ENCODE measurements at regions not wholly inside any gene's neighbourhood (a gene's known extent, or its start where the extent isn't known, plus 50 kb on each side); places are given as distances from the start of the nearest gene placed in this dataset.
"Not testable (repeated sequence)": the region's sequence is repeated elsewhere in the genome, so short reads cannot be mapped to it uniquely, and the experiment has no call there.

- no peaks in the 10 kb centered on the region for H3K36me3 Mint-ChIP-seq (ENCODE audit: low read depth)
- no peak overlapping the region for H3K27ac Mint-ChIP-seq
- H3K4me3 Mint-ChIP-seq = no peak overlapping the region
- H3K27me3 Mint-ChIP-seq = peaks cover 16% of the 10 kb centered on the region
- no peaks in the 10 kb centered on the region for H3K9me3 Mint-ChIP-seq
- no peaks in the 10 kb centered on the region for H3K4me1 Mint-ChIP-seq (ENCODE audit: low read depth)
These were observed 343.3 kb downstream of the SETD4 start for GRCh38 chr21:35716876-35717565.

- H3K27ac Mint-ChIP-seq = no peak overlapping the region
- H3K36me3 Mint-ChIP-seq (ENCODE audit: low read depth) = no peaks in the 10 kb centered on the region
- no peaks in the 10 kb centered on the region for H3K9me3 Mint-ChIP-seq
- H3K4me1 Mint-ChIP-seq (ENCODE audit: low read depth) = no peaks in the 10 kb centered on the region
- H3K4me3 Mint-ChIP-seq = no peak overlapping the region
- peaks cover 16% of the 10 kb centered on the region for H3K27me3 Mint-ChIP-seq
These were observed 346.4 kb downstream of the SETD4 start for GRCh38 chr21:35713914-35714313.

- Mint-ChIP-seq H3K4me1 (ENCODE audit: low read depth) (no peaks in the 10 kb centered on the region), H3K9me3 (no peaks in the 10 kb centered on the region), H3K4me3 (no peak overlapping the region), H3K27me3 (peaks cover 8% of the 10 kb centered on the region), H3K27ac (no peak overlapping the region), H3K36me3 (ENCODE audit: low read depth) (no peaks in the 10 kb centered on the region)
These were observed 348.7 kb downstream of the SETD4 start for GRCh38 chr21:35711661-35712060.

GRCh38 chr21:35711213-35711612 is 349.1 kb downstream of the SETD4 start:
- Mint-ChIP-seq H3K27ac (no peak overlapping the region), H3K9me3 (no peaks in the 10 kb centered on the region), H3K4me1 (ENCODE audit: low read depth) (no peaks in the 10 kb centered on the region), H3K4me3 (no peak overlapping the region), H3K27me3 (peaks cover 10% of the 10 kb centered on the region), H3K36me3 (ENCODE audit: low read depth) (no peaks in the 10 kb centered on the region)

- not testable (repeated sequence) for H3K4me1 Mint-ChIP-seq (ENCODE audit: low read depth); H3K27ac Mint-ChIP-seq; H3K36me3 Mint-ChIP-seq (ENCODE audit: low read depth); H3K4me3 Mint-ChIP-seq; H3K9me3 Mint-ChIP-seq
- peaks cover 13% of the 10 kb centered on the region for H3K27me3 Mint-ChIP-seq
These were observed 350.3 kb downstream of the SETD4 start for GRCh38 chr21:35709990-35710389.

- Mint-ChIP-seq H3K27me3 (peaks cover 22% of the 10 kb centered on the region), H3K4me3 (no peak overlapping the region), H3K27ac (no peak overlapping the region), H3K4me1 (ENCODE audit: low read depth) (no peaks in the 10 kb centered on the region), H3K9me3 (no peaks in the 10 kb centered on the region), H3K36me3 (ENCODE audit: low read depth) (no peaks in the 10 kb centered on the region)
These were observed 354.4 kb downstream of the SETD4 start for GRCh38 chr21:35705888-35706287.

- Mint-ChIP-seq H3K27me3 (peaks cover 25% of the 10 kb centered on the region), H3K9me3 (no peaks in the 10 kb centered on the region), H3K4me1 (ENCODE audit: low read depth) (no peaks in the 10 kb centered on the region), H3K4me3 (no peak overlapping the region), H3K36me3 (ENCODE audit: low read depth) (no peaks in the 10 kb centered on the region), H3K27ac (no peak overlapping the region)
These were observed 355.0 kb downstream of the SETD4 start for GRCh38 chr21:35705237-35705887.

GRCh38 chr21:35703704-35704103 is 356.6 kb downstream of the SETD4 start:
- H3K9me3 Mint-ChIP-seq = no peaks in the 10 kb centered on the region
- H3K4me1 Mint-ChIP-seq (ENCODE audit: low read depth) = no peaks in the 10 kb centered on the region
- no peak overlapping the region for H3K27ac Mint-ChIP-seq
- H3K36me3 Mint-ChIP-seq (ENCODE audit: low read depth) = no peaks in the 10 kb centered on the region
- peaks cover 25% of the 10 kb centered on the region for H3K27me3 Mint-ChIP-seq
- H3K4me3 Mint-ChIP-seq = no peak overlapping the region

GRCh38 chr21:35699361-35699760 is 361.0 kb downstream of the SETD4 start:
- Mint-ChIP-seq H3K4me1 (ENCODE audit: low read depth) (peaks cover 6% of the 10 kb centered on the region), H3K4me3 (no peak overlapping the region), H3K27ac (no peak overlapping the region), H3K9me3 (no peaks in the 10 kb centered on the region), H3K36me3 (ENCODE audit: low read depth) (no peaks in the 10 kb centered on the region), H3K27me3 (peaks cover 19% of the 10 kb centered on the region)

- H3K9me3 Mint-ChIP-seq = no peaks in the 10 kb centered on the region
- H3K27ac Mint-ChIP-seq = no peak overlapping the region
- no peak overlapping the region for H3K4me3 Mint-ChIP-seq
- peaks cover 4% of the 10 kb centered on the region for H3K27me3 Mint-ChIP-seq
- no peaks in the 10 kb centered on the region for H3K36me3 Mint-ChIP-seq (ENCODE audit: low read depth)
- H3K4me1 Mint-ChIP-seq (ENCODE audit: low read depth) = peaks cover 6% of the 10 kb centered on the region
These were observed 363.0 kb downstream of the SETD4 start for GRCh38 chr21:35697321-35697808.

- H3K27me3 Mint-ChIP-seq = peaks cover 9% of the 10 kb centered on the region
- no peak overlapping the region for H3K27ac Mint-ChIP-seq
- no peaks in the 10 kb centered on the region for H3K9me3 Mint-ChIP-seq
- no peaks in the 10 kb centered on the region for H3K36me3 Mint-ChIP-seq (ENCODE audit: low read depth)
- H3K4me1 Mint-ChIP-seq (ENCODE audit: low read depth) = peaks cover 6% of the 10 kb centered on the region
- no peak overlapping the region for H3K4me3 Mint-ChIP-seq
These were observed 363.7 kb downstream of the SETD4 start for GRCh38 chr21:35696644-35697043.

GRCh38 chr21:35692311-35692710 is 368.0 kb downstream of the SETD4 start:
- Mint-ChIP-seq H3K27me3 (peaks cover 14% of the 10 kb centered on the region), H3K36me3 (ENCODE audit: low read depth) (no peaks in the 10 kb centered on the region), H3K9me3 (no peaks in the 10 kb centered on the region), H3K27ac (no peak overlapping the region), H3K4me1 (ENCODE audit: low read depth) (no peaks in the 10 kb centered on the region), H3K4me3 (no peak overlapping the region)

GRCh38 chr21:35690436-35690835 is 369.9 kb downstream of the SETD4 start:
- Mint-ChIP-seq H3K4me3 (no peak overlapping the region), H3K27ac (no peak overlapping the region), H3K9me3 (no peaks in the 10 kb centered on the region), H3K4me1 (ENCODE audit: low read depth) (no peaks in the 10 kb centered on the region), H3K36me3 (ENCODE audit: low read depth) (no peaks in the 10 kb centered on the region), H3K27me3 (peaks cover 20% of the 10 kb centered on the region)

- H3K27me3 Mint-ChIP-seq = peaks cover 15% of the 10 kb centered on the region
- H3K27ac Mint-ChIP-seq = no peak overlapping the region
- no peak overlapping the region for H3K4me3 Mint-ChIP-seq
- H3K4me1 Mint-ChIP-seq (ENCODE audit: low read depth) = no peaks in the 10 kb centered on the region
- no peaks in the 10 kb centered on the region for H3K9me3 Mint-ChIP-seq
- H3K36me3 Mint-ChIP-seq (ENCODE audit: low read depth) = no peaks in the 10 kb centered on the region
These were observed 374.2 kb downstream of the SETD4 start for GRCh38 chr21:35686156-35686555.

- no peaks in the 10 kb centered on the region for H3K36me3 Mint-ChIP-seq (ENCODE audit: low read depth)
- no peak overlapping the region for H3K4me3 Mint-ChIP-seq
- no peaks in the 10 kb centered on the region for H3K9me3 Mint-ChIP-seq
- H3K27ac Mint-ChIP-seq = no peak overlapping the region
- peaks cover 15% of the 10 kb centered on the region for H3K27me3 Mint-ChIP-seq
- no peaks in the 10 kb centered on the region for H3K4me1 Mint-ChIP-seq (ENCODE audit: low read depth)
These were observed 376.5 kb downstream of the SETD4 start for GRCh38 chr21:35683664-35684304.
